H1 (cell line): ENCODE measurements at regions not wholly inside any gene's neighbourhood (a gene's known extent, or its start where the extent isn't known, plus 50 kb on each side); places are given as distances from the start of the nearest gene placed in this dataset.

Experiments
- GABPA ChIP-seq: IDR thresholded peaks from 2 replicates; pipeline ENCODE4 v1.6.1; 2011; ENCODE audit warnings: mild to moderate bottlenecking, low read length, moderate library complexity, borderline replicate concordance; ENCODE audit not compliant: insufficient read depth
- JUND ChIP-seq: IDR thresholded peaks from 2 replicates; pipeline ENCODE4 v1.6.1; 2011; ENCODE audit warnings: mild to moderate bottlenecking, improper control_type of control experiment, low read length
- POLR2A ChIP-seq, 2 experiments: IDR thresholded peaks; 1 replicate in 1 of 2; 2 replicates in 1 of 2; pipeline ENCODE4 v1.6.1; 2011; ENCODE audit warnings: low read depth in 2 of 2, low read length in 2 of 2, mild to moderate bottlenecking in 2 of 2; ENCODE audit errors: control extremely low read depth in 1 of 2
- RAD21 ChIP-seq, 2 experiments: IDR thresholded peaks in 1 of 2; conservative IDR thresholded peaks in 1 of 2; 2 replicates each; pipeline ENCODE4 v1.6.1; 2011; ENCODE audit warnings: low read depth in 2 of 2, low read length in 2 of 2, improper control_type of control experiment in 1 of 2, inconsistent platforms in 1 of 2, mild to moderate bottlenecking in 1 of 2, moderate library complexity in 1 of 2
- TCF12 ChIP-seq: IDR thresholded peaks from 2 replicates; pipeline ENCODE4 v1.6.1; 2011; ENCODE audit warnings: low read depth, mild to moderate bottlenecking, low read length
- TF ChIP-seq, protein P1 (sequence below), 3 experiments: IDR thresholded peaks; 1 replicate in 2 of 3; 2 replicates in 1 of 3; pipeline versions ENCODE4 v1.5.1 to v1.6.1; 2011; ENCODE audit warnings: low read length in 3 of 3, mild to moderate bottlenecking in 3 of 3, inconsistent platforms in 2 of 3, low read depth in 1 of 3, moderate library complexity in 1 of 3; ENCODE audit not compliant: insufficient read depth in 1 of 3; ENCODE audit errors: control extremely low read depth in 1 of 3

DNA sequence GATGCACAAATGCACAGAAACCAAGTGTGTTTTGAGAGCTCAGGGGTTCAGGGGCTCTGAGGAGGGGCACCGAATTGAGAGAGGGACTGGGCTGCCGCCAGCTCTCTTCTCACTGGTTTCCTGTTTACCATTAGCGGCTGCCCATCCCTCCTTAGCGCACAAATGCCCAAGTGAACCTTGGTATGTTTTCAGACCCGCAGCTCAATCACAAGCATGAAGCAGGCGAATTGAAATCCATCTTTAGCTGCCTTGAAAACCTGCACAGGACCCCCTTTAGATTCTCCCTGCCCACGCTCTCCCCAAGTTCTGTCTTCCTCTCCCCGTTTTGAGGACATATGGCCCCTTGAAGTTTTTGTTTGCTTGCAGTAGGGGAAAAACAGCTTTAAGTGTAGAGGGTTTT is 61.1 kb upstream of the ACOT11 start:
- TF ChIP-seq POLR2A (IDR thresholded peaks at IDR 0.05; ENCODE audit: control extremely low read depth in 1 of 2, low read depth in 2 of 2, low read length in 2 of 2), result no peak
- TF ChIP-seq, protein P1, sequence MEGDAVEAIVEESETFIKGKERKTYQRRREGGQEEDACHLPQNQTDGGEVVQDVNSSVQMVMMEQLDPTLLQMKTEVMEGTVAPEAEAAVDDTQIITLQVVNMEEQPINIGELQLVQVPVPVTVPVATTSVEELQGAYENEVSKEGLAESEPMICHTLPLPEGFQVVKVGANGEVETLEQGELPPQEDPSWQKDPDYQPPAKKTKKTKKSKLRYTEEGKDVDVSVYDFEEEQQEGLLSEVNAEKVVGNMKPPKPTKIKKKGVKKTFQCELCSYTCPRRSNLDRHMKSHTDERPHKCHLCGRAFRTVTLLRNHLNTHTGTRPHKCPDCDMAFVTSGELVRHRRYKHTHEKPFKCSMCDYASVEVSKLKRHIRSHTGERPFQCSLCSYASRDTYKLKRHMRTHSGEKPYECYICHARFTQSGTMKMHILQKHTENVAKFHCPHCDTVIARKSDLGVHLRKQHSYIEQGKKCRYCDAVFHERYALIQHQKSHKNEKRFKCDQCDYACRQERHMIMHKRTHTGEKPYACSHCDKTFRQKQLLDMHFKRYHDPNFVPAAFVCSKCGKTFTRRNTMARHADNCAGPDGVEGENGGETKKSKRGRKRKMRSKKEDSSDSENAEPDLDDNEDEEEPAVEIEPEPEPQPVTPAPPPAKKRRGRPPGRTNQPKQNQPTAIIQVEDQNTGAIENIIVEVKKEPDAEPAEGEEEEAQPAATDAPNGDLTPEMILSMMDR (IDR thresholded peaks at IDR 0.05; ENCODE audit: control extremely low read depth in 1 of 3, insufficient read depth in 1 of 3, low read depth in 1 of 3, low read length in 3 of 3), result no peak
- TF ChIP-seq TCF12, result no peak
- no peak for TF ChIP-seq RAD21 (IDR thresholded peaks at IDR 0.05 in 1 of 2, conservative IDR thresholded peaks at IDR 0.05 in 1 of 2; ENCODE audit: low read depth in 2 of 2, low read length in 2 of 2)
- TF ChIP-seq JUND, result no peak
- no peak for TF ChIP-seq GABPA
